ENCODE measurements at regions not wholly inside any gene's neighbourhood (a gene's known extent, or its start where the extent isn't known, plus 50 kb on each side); places are given as distances from the start of the nearest gene placed in this dataset.

DNA sequence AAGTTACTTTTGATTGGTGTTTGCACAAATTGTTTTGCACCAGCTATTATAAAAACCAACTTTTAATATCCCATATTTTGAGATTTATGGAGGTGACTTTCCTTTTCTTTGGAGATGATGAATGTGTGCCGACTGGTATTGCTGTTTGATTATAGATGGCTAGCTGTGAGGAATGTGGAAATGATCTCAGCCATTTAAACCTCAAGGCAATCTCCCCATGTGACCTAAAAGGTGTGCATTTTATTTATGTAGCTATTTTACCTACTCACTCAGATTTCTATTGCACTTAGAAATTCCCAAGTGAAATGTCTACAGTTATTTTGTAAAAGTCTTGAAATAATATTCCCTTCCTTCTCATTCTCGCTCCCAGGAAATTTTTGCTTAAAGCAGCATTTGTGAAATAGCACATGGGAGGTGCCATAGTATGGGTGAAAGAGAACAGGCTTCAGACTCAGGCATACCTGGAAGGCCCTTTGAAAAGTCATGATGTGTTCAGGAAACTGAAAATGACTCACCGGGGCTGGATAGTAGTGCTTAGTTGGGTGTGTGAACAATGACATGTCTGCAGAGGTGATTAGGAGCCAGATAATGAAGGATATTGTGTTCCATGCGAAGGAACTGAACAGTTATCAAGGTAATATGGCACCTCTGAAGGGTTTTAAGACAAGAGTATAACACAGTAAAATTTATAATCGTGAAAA, 247.6 kb downstream of the CBLL2 start:
- Mint-ChIP-seq H3K27me3 (ENCODE audit: low read depth) (no peaks in the 10 kb centered on the region), H3K4me1 (0 out of 4 replicates have a peak, but pooled peaks cover 0 to 2% of the 10 kb centered on the region in 2 experiments), H3K4me3 (no peak overlapping the region), H3K9me3 (peaks cover 0 to 20% of the 10 kb centered on the region in 2 experiments; a peak in 3 of 5 replicates), H3K36me3 (ENCODE audit: insufficient read depth in 1 of 3, low read depth in 3 of 3) (no peaks in the 10 kb centered on the region), H3K27ac (no peak overlapping the region)
- Histone ChIP-seq H3K56ac (ENCODE audit: insufficient read length, low read depth, low read length) (no peak overlapping the region), H2BK15ac (ENCODE audit: low read depth, low read length) (no peak overlapping the region), H3K9ac (ENCODE audit: extremely low read depth, insufficient read length, low read length) (no peak overlapping the region), H2BK20ac (ENCODE audit: low read depth, low read length, poor library complexity, severe bottlenecking) (no peak overlapping the region), H4K5ac (ENCODE audit: insufficient read length, low read depth, low read length) (no peak overlapping the region), H3T11ph (ENCODE audit: low read length) (no peak overlapping the region), H3K27ac (ENCODE audit: insufficient read length, low read depth, low read length) (no peak overlapping the region), H2AFZ (ENCODE audit: low read length) (no peak overlapping the region), H3K9me3 (ENCODE audit: control insufficient read depth, low read depth, low read length) (peaks cover 7% of the 10 kb centered on the region), H3K27me3 (ENCODE audit: insufficient read depth, low read length) (no peaks in the 10 kb centered on the region), H2BK12ac (ENCODE audit: insufficient read length, low read depth, low read length) (no peak overlapping the region), H3K23me2 (ENCODE audit: insufficient read length, low read depth, low read length, poor library complexity, severe bottlenecking) (no peaks in the 10 kb centered on the region), H2BK120ac (ENCODE audit: low read depth, low read length, poor library complexity, severe bottlenecking) (no peak overlapping the region), H3K23ac (ENCODE audit: insufficient read length, low read depth, low read length) (no peak overlapping the region), H3K4me1 (ENCODE audit: insufficient read depth, low read length) (no peaks in the 10 kb centered on the region), H3K14ac (ENCODE audit: insufficient read depth, low read length) (no peak overlapping the region), H3K4me2 (ENCODE audit: insufficient read depth, insufficient read length, low read length) (no peak overlapping the region), H3K79me1 (ENCODE audit: insufficient read depth, low read depth, low read length, poor library complexity, severe bottlenecking) (no peaks in the 10 kb centered on the region), H3K18ac (ENCODE audit: insufficient read length, low read depth, low read length) (no peak overlapping the region), H4K20me1 (ENCODE audit: control insufficient read depth, insufficient read depth, insufficient read length) (no peaks in the 10 kb centered on the region), H2AK5ac (ENCODE audit: insufficient read length, low read length) (no peak overlapping the region), H2BK5ac (ENCODE audit: insufficient read length, low read length) (no peak overlapping the region), H3K79me2 (ENCODE audit: insufficient read depth, low read length) (no peaks in the 10 kb centered on the region), H3K4ac (ENCODE audit: low read depth, low read length) (no peak overlapping the region), H4K91ac (ENCODE audit: insufficient read length, low read depth, low read length) (no peak overlapping the region), H4K8ac (replicated peaks; ENCODE audit: insufficient read length, low read depth, low read length) (no peak overlapping the region)
- no peak for DNase-seq
- TF ChIP-seq, protein P1, sequence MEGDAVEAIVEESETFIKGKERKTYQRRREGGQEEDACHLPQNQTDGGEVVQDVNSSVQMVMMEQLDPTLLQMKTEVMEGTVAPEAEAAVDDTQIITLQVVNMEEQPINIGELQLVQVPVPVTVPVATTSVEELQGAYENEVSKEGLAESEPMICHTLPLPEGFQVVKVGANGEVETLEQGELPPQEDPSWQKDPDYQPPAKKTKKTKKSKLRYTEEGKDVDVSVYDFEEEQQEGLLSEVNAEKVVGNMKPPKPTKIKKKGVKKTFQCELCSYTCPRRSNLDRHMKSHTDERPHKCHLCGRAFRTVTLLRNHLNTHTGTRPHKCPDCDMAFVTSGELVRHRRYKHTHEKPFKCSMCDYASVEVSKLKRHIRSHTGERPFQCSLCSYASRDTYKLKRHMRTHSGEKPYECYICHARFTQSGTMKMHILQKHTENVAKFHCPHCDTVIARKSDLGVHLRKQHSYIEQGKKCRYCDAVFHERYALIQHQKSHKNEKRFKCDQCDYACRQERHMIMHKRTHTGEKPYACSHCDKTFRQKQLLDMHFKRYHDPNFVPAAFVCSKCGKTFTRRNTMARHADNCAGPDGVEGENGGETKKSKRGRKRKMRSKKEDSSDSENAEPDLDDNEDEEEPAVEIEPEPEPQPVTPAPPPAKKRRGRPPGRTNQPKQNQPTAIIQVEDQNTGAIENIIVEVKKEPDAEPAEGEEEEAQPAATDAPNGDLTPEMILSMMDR (conservative IDR thresholded peaks at IDR 0.05) = no peak
- WGBS (ENCODE audit: extremely low coverage, insufficient read length, low lambda C conversion rate) = no CpG with 5 or more reads among the region's 5 CpGs
